ENCODE measurements at regions not wholly inside any gene's neighbourhood (a gene's known extent, or its start where the extent isn't known, plus 50 kb on each side); places are given as distances from the start of the nearest gene placed in this dataset.

DNA sequence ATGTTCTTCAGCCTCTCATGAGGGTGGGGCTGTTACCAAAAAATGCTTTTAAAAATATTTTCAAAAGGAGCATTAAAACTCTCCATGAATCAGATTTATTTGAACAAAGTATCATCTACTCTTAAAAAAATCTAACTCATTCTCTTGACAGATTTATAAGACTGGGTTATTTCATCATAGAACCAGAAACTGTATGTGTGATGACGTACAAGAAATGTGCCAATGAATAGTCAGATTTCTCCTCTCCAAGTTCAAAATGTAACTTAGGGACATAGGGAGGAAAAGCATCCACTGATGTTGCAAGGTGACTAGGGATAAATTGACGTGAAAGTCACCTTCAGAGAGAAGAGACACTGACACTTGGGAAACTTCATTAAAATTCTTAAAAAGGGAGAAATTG lies 89.1 kb upstream of the CLNK start:
- no peak overlapping the region for H3K4me3 ChIP-seq (ENCODE audit: low read depth, poor library complexity, severe bottlenecking)
- TF ChIP-seq, protein P1, sequence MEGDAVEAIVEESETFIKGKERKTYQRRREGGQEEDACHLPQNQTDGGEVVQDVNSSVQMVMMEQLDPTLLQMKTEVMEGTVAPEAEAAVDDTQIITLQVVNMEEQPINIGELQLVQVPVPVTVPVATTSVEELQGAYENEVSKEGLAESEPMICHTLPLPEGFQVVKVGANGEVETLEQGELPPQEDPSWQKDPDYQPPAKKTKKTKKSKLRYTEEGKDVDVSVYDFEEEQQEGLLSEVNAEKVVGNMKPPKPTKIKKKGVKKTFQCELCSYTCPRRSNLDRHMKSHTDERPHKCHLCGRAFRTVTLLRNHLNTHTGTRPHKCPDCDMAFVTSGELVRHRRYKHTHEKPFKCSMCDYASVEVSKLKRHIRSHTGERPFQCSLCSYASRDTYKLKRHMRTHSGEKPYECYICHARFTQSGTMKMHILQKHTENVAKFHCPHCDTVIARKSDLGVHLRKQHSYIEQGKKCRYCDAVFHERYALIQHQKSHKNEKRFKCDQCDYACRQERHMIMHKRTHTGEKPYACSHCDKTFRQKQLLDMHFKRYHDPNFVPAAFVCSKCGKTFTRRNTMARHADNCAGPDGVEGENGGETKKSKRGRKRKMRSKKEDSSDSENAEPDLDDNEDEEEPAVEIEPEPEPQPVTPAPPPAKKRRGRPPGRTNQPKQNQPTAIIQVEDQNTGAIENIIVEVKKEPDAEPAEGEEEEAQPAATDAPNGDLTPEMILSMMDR (IDR thresholded peaks at IDR 0.05), result no peak
- TF ChIP-seq POLR2A (IDR thresholded peaks at IDR 0.05), result no peak
- no peak for DNase-seq (ENCODE audit: low spot score in 2 of 2)
- 65 to 70% methylated on average over 2 of the region's 2 CpGs for WGBS, 2 donors
- intact Hi-C loops (cut with DNase I; ENCODE audit: low total_unique reads), result no loop called here

DNA sequence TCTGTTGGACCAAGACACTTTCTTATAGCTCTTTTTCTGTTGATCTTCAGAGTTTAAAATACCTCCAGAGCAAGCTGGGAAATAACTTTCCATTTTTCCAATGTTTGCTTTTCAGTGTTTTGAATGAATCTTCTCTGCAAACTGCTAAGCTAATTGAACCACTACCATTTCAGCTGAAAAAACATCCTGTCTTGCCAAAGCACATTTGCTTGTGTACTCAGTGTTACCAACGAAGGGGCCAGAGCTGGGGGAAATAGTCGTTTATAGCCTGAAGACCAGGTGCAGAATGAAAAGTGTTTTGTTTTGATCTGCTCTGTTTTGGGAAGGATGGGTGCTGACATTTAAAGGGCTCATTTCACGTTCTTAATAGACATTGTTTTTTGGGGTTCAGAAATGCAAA lies 88.4 kb upstream of the CLNK start:
- H3K4me3 ChIP-seq (ENCODE audit: low read depth, poor library complexity, severe bottlenecking), result no peak overlapping the region
- 41% methylated on average over 3 of the region's 3 CpGs for WGBS, 2 donors
- no peak for DNase-seq (ENCODE audit: low spot score in 2 of 2)
- TF ChIP-seq, protein P1 (IDR thresholded peaks at IDR 0.05), result no peak
- TF ChIP-seq POLR2A (IDR thresholded peaks at IDR 0.05), result no peak
- intact Hi-C loops (cut with DNase I; ENCODE audit: low total_unique reads), result no loop called here

DNA sequence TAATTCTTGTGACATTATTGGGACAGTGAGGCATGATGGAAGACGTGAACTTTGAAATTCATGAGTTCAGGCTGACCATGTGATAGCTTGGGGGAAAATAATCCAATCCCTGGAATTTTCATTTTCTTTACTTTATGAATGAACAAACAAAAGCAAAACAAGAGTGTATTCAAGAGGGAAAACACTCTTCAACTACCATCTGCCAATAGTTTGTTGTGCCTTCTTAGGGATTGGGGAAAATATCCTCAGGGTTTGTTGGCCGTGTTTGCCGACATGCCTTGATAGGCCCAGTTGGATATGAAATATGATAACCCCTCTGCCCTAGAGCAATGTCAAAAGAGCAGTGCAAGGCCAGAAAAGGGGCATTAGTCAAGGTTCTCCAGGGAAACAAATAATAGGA lies 80.8 kb upstream of the CLNK start:
- WGBS, 2 donors, result 48% methylated on average over 3 of the region's 3 CpGs
- intact Hi-C loops (cut with DNase I; ENCODE audit: low total_unique reads), result no loop called here
- TF ChIP-seq, protein P1 (IDR thresholded peaks at IDR 0.05), result no peak
- no peak for TF ChIP-seq POLR2A (IDR thresholded peaks at IDR 0.05)
- no peak overlapping the region for H3K4me3 ChIP-seq (ENCODE audit: low read depth, poor library complexity, severe bottlenecking)
- DNase-seq (ENCODE audit: low spot score in 2 of 2), result no peak

DNA sequence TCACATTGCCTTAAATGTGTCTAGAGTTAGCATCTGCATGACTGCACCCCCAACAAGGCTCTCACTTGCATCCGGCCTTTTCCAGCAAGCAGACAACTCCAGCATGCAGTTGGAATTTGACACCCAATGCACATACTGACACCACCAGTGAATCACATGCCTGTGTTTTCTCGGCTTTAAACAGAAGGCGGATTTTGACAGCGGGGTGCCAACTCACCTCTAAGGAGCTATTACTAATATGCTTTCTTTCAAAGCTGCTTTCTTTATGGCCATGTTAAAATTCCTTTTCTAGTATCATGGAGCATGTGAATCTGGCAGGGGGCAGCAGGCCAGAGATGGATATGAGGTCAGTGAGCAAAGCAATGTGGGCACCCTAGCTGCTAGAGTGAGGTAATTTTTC lies 78.0 kb upstream of the CLNK start:
- intact Hi-C loops (cut with DNase I; ENCODE audit: low total_unique reads), result no loop called here
- 68 to 71% methylated on average over 4 of the region's 4 CpGs for WGBS, 2 donors

DNA sequence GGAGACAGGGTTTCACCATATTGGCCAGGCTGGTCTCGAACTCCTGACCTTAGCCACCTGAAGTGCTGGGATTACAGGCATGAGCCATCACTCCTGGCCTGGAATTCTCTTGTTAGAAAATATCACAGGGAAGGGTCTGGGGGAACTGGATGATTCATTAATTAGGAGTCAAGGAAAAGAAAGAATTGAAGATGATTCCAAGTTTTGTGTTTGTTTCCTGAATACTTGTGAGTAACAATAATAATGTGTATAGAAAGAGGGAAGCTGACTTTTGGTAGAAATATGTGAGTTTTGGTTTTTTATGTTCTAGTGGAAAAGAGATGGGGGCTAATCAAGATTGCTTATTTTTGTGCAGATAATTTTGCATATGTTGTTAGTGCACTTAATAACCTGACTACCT lies 77.3 kb upstream of the CLNK start:
- intact Hi-C loops (cut with DNase I; ENCODE audit: low total_unique reads), result no loop called here
- TF ChIP-seq POLR2A (IDR thresholded peaks at IDR 0.05), result no peak
- TF ChIP-seq, protein P1 (IDR thresholded peaks at IDR 0.05), result no peak
- 95 to 97% methylated on average over 1 of the region's 1 CpG for WGBS, 2 donors
- DNase-seq (ENCODE audit: low spot score in 2 of 2), result no peak
- no peak overlapping the region for H3K4me3 ChIP-seq (ENCODE audit: low read depth, poor library complexity, severe bottlenecking)

More for the DNA sequence above, 78.0 kb upstream of the CLNK start:
- H3K4me3 ChIP-seq (ENCODE audit: low read depth, poor library complexity, severe bottlenecking), result no peak overlapping the region
- TF ChIP-seq POLR2A (IDR thresholded peaks at IDR 0.05), result no peak
- TF ChIP-seq, protein P1 (IDR thresholded peaks at IDR 0.05), result no peak
- no peak for DNase-seq (ENCODE audit: low spot score in 2 of 2)

DNA sequence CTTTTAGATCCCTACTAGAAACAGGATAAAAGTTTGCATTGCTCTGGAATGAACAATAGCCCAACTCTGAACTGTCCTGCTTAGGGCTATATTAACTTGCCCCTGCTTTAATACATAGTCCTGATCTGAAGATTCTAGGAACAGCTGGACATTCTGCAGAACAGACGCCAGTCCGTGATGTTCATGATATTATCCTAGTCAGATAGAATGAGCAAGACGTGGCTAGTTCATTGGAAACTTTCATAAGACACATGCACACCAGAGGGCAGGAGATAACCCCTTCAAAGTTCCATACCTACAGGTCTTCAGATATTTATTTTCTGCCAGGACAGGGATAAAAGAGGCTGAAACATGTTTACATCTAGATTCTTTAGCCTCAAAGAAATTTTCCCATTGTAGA lies 75.5 kb upstream of the CLNK start:
- WGBS, 2 donors, result 74 to 80% methylated on average over 3 of the region's 3 CpGs
- TF ChIP-seq, protein P1 (IDR thresholded peaks at IDR 0.05), result no peak
- TF ChIP-seq POLR2A (IDR thresholded peaks at IDR 0.05), result no peak
- intact Hi-C loops (cut with DNase I; ENCODE audit: low total_unique reads), result no loop called here

More for the DNA sequence above, 75.5 kb upstream of the CLNK start:
- no peak overlapping the region for H3K4me3 ChIP-seq (ENCODE audit: low read depth, poor library complexity, severe bottlenecking)
- DNase-seq (ENCODE audit: low spot score in 2 of 2), result no peak
